ENCODE measurements at regions not wholly inside any gene's neighbourhood (a gene's known extent, or its start where the extent isn't known, plus 50 kb on each side); places are given as distances from the start of the nearest gene placed in this dataset.
"Not testable (repeated sequence)": the region's sequence is repeated elsewhere in the genome, so short reads cannot be mapped to it uniquely, and the experiment has no call there.

DNA sequence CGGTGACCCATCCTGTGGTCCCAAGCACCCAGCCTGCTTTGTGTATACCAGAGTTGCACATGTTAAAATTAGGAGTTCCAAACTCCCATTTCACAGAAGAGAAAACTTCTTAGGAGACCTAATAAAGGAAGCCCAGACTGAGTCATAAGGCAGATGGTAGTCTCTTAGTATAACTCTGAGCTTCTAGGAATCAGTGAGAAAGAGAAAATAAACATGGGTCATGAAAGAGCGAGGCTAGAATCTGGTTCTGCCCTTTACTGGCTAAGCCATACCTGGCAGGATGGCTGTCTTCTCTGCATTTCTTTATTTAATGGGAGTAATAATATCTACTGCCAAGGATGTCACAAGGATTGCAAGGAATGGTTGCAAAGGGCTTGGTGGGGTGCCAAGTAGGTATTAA lies 101.2 kb upstream of the TRIB2 start:
- DNase-seq = no peak

DNA sequence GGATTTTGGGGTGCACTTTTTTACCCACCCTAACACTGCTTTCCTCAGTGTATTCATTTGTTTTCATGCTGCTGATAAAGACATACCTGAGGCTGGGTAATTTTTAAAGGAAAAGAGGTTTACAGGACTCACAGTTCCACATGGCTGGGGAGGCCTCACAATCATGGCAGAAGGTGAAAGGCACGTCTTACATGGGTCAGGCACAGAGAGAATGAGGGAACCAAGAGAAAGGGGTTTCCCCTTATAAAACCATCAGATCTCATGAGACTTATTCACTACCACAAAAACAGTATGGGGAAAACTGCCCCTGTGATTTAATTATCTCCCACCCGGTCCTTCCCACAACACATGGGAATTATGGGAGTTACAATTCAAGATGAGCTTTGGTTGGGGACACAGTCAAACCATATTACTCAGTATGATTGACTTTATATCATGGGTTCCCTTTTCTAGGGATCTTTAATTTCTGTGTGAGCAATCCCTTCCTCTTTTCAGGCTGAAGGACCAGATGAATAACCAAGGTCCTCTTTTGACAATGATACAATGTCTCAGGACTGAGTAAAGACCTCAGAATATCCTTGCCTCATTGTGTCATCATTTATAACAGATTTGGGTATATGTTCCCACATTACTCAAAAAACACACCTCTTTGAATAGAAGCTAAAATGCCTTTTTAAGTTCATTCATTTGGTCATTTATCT lies 100.1 kb upstream of the TRIB2 start:
- DNase-seq = no peak

DNA sequence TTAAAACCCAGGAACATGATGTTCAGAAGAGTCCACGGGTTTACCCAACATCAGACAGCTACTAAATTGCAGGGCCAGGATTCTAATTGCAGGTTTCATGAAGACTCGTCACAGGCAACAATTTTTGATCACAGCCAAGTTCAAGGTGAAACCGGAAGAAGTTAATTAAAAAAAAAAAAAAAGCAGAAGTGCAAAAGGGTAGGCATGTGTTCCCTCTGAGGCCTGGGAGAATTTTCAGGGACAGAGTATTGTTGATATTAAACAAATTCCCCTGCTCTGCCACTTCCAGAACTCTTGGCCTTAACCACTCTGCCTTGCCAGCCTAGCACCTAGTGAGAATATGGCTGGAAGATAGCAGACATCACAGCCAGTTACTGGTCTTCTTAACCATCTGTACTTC lies 99.4 kb upstream of the TRIB2 start:
- DNase-seq = no peak

DNA sequence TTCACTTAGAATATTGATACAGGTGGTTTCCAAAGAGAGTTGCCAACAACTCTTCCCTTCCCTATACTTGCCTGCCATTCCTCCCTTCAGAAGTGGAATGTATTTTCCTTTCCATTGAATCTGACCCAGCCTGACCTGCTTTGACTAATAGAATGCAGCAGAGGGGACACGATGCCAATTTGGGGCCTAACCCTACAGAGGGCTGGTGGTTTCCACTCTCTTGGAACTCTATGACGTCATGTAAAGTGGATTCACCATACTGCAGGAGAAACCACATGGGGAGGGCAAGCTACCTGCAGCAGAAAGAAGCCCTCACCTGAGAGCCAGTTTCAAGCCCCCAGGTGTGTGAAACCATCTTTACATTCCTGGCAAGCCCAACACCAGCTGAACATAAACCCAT lies 98.9 kb upstream of the TRIB2 start:
- no peak for DNase-seq

DNA sequence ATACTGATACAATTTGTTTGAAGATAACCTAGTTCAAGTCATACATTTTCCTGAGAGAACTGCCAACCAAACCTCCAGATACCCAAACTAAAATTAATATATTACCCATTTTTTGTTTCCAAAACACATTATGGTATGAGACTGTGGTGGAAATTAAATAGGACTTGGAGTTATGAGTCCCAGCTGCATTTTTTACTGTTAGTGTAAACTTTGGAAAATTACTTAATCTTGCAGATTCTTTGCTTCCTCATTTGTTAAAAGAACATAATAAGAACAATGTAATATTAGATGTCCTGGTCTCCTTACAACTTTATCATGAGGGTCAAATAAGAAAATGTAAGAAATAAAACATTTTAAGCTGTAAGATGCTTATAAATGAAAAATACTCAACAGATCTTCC lies 98.2 kb upstream of the TRIB2 start:
- DNase-seq = no peak

DNA sequence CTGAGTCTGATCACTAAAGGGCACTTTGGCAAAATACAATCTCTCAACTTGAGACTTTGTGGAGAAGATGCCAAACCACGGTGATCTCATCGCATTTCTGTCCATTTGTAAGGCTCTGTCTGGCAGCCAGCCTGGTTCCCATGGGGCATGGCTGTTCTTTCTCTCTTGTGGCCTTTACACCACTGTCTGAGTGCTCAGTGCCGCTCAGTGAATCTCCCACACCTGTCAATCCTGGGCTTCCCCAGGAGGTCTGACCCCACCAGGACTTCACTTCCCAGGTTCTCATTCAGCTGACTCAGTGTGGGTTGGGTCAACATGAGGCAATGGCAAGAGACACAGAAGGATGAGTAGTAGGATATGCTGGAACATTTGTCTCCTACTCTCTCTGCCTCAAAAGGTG lies 96.8 kb upstream of the TRIB2 start:
- no peak for DNase-seq

DNA sequence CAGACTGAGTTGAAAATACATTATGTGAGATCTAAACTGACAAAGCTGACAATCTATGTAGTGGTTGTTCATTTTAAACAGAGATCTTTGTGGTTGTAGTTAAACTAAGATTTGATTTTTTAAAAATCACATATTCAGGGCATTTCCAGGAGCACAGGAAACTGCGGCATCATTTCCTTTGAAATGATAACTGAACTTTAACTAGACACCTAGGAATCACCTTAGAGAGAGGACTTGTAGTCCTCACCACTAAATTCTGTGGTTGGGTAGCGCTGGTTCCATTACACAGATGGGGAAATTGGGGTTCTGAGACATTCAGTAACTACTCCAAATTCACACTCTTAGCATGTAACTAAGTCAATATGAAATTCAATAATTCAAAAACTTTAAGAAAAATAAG lies 96.0 kb upstream of the TRIB2 start:
- no peak for DNase-seq

DNA sequence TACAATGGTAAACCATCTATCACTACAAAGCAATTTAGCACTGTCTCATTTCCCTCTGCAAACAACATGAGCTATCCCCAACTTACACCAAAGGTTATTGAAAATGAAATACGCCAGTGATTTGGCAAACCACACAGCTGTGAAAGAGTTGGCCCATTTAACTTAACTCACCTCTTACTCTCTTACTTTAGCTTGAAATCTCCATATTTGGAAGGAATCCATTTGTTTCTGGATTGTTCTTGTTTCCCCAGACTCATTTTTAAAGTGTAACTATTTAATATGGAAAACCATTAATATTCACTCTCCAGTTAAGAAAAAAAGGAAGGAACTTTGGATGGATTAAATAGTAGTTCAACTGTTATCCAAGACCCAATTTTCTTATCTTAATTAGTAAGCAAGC lies 93.7 kb upstream of the TRIB2 start:
- DNase-seq = no peak

DNA sequence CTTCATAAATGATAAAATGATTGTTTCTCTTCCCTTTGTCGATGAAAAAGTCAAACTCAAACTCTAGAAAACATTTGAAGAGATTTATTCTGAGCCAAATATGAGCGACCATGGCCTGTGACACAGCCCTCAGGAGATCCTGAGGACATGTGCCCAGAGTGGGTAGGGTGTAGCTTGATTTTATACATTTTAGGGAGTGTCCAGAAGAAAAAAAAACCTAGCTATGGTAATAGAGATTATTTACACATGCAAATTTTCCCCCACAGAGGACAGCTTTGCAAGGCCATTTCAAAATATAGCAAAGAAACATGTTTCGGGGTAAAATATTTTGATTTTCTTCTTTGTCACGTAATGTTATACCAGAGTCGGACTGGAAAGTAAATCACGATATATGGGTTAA lies 92.4 kb upstream of the TRIB2 start:
- no peak for DNase-seq

DNA sequence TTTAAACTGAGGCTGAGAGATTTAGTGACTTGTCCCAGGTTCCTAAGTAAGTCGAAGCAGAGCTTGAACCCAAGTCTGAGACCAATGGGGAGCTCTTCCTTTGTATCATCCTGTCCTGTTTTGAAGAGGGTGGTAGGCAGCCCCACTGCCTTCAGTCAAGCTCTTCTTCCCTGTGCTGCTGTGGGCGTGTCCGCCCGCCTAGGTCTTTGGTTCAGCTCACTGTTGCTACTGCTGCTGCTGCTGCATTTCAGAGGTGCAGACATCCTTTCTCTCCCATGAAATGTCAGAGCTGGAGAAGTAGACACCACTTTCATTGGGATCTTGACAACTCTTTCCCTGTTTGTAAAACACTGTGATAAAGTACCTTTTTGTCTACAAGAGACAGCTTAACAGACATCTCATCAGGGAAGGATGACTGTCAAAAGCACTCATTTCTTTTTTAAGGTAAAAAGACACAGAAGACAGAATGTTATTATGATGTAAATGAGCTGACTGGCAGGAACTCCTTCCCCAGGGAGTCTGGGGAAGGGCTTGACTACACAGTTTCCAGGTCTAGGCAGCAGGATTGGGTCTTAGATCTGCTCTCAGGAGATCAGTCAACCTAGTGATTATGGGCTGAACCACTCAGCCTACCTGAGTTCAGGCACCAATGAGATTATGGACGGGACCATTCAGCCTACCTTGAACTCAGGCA lies 91.7 kb upstream of the TRIB2 start:
- DNase-seq = no peak

DNA sequence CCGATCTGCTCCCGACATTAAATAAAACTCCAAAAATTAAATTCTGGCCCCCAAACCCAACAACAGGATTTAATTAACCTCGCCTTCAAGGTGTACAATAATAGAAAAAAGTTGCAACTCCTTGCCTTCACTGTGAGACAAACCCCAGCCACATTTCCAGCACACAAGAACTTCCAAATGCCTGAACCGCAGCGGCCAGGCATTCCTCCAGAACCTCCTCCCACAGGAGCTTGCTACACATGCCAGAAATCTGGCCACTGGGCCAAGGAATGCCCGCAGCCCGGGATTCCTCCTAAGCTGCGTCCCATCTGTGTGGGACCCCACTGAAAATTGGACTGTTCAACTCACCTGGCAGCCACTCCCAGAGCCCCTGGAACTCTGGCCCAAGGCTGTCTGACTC lies 88.2 kb upstream of the TRIB2 start:
- not testable (repeated sequence) for DNase-seq

DNA sequence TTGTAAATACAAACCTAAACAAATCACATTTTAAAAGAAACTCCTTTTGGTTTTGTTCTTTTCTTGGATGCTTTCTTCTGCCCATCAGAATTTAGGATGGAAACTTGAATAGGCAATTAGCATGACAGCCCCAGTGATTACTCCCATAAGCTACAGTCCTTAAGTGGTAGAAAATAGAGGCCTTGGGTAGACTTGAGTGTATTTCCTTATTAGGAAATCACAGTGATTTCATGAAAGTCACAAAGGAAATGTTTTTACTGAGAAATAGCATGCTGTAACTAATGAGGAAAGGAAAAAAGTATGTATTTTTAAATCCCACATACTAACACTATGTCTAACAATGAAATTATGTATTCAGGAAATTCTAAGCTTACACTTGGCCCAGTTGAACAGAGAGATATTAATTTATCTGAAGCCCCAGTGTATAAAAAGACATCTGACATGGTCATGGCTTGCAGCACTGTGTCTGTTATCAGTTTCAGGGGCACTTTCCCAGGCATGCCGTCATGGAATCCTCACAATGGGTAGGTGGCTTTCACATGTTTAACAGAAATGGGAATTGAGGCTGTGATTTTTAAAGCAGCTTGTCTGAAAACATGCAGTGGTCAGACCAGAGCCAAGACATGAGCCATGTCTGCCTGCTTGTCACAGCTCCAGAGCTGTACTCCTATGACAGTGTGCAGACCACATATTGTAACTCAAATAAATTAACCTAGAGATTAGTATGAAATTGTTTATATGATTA lies 79.7 kb upstream of the TRIB2 start:
- no peak for DNase-seq

DNA sequence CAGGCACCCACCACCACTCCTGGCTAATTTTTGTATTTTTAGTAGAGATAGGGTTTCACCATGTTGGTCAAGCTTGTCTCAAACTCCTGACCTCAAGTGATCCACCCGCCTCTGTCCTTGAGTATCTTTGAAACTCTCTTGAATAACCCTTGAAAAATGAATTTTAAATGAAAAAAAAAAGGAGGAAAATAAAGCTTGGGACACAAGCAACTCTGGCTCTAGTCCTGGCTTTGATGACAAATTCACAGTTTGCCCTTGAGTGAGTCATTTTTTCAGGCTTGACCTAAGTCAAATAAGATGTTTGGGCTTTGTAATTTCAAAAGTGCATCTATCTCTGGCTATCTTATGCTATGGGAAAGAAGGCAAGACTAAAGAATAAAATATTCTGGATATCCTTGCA lies 79.0 kb upstream of the TRIB2 start:
- no peak for DNase-seq

DNA sequence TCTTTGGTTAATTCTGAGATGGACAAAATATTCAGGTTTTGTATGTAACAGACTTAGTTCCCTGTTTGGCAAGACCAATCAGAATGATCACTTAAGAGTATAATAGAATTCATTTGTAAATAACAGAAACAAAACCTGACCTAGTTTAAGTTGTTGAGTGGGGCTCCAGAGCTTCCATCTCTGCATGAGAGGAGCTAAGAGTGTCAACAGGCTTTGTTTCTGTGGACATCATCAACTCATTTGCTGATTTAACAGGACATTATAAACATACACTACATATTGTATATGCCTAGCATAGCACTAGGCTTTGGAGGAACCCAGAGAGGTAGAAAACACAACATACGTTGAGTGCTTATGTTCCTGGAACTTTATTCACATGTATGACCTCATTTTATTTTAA lies 75.3 kb upstream of the TRIB2 start:
- no peak for DNase-seq

DNA sequence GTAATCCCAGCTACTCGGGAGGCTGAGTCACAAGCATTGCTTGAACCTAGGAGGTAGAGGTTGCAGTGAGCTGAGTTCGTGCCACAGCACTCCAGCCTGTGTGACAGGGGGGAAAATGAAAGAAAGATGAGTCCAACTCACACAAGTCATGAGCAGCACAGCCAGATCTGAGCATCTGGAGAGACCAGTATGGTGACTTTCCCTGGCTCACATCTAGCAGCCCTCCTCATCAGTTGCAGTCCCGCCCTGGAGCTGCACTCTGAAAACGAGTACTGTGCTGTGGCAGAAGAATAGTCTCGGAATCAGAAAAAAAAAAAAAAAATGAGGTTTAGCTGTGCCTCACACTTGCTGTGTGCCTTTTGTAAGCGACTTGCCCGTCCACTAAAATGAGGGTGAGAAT lies 74.4 kb upstream of the TRIB2 start:
- DNase-seq = no peak

DNA sequence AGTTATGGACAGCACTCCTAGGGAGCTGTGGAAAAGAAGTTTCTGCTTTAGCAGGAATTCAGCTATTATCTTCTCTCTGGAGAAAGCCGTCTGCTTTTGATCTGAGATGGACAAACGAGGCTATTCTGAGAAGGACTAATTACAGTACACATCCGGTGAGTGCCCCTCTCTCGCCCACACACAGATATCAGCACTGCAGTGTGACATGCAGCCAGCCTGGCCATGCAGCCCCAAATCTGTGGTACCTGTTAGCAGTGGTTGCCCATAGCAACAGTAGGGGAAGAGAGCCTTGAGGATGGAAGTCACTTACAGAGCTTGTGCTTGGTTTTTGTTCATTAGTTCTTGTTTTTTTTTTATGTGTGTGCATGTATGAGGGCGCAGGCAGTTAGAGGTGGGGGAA lies 73.9 kb upstream of the TRIB2 start:
- no peak for DNase-seq

DNA sequence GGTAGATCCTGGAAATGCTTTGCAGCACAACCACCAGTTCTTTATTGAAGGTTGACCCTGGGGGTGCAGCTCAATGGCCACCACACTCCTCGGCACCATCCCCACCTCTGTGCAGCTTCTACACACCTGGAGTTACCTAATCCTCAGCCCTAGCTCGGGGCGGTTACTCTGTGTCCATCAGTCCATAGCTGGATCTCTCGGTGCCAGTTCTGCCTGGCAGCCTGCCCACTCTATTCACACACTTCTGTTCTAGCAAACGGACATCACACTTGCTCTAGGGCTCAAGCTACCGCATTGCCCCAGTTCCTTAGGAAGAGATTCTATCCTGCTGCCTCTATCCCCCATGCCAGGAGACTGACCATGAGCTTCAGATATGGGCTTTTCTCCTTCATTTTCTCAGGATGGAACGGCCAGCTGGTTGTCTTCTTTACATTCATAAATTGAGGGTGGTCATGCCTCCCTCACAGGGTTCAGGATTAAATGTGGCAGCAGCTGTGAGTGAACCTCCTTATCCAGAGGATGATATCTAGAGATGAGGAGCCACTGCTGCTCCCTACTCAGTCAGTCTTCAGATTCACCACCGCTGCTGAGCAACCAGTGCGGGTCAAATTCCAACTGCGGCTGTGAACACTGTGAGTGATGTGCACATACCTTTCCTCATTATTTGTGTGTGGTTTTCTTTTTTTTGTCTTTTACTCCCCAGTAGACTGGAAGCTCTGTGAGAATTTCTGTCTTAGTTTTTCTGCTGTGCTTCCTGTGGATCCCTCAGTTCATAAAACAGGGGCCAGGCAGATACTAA lies 66.9 kb upstream of the TRIB2 start:
- DNase-seq = no peak

DNA sequence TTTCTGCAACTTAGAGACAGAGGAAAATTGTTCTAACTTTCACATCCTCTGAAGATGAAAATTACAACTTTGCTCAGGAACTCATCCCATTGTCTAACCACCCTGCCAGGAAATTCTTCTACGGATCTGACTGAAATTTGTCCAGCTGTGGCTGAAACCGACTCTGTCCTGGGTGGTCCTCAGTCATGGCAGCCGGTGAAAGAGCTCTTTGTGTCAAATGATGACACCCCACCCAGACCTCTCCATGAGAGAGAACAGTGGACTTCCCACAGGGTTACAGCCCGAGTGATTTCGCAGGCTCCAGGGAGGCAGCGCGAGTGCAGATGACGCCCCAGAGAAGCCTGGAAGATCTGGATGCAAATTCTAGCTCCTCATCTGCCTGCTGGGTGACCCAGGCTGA lies 65.1 kb upstream of the TRIB2 start:
- DNase-seq = no peak

DNA sequence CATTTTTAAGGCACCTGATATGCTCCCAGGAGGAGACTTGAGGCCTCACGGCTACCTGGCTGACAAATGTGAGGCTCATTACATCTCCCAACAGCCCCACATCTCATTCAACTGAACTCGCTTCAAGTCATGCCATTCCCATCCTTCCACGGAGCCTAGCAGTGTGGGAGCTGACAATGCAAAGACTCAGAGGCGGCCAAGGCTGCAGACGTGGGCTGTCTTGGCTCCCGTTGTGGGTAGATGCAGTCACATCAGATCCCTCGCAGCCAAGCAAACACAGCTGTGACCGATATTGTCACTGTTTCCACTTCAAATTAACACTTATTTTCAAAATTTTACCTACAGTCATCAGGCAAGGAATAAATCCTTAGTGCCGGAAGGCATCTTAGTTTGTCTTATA lies 64.0 kb upstream of the TRIB2 start:
- DNase-seq = no peak

DNA sequence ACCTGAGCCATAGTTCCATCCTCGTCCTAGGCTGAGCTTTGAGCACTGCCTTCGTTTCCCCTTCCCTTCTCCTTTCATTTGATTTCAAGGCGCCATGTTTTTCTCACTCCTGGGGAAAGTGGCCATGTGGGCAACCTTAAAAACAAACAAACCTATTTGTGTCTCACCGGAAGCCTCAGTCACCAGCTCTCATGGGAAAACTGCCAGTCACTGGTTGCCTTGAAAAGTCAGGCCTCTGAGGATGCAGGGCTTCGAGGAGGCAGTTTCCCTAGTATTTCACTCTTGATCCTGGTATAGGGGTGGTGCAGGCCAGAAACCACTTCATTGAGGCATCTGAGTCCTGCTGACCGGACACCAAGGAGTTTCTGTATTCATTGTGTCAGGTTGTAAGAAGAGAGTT lies 59.2 kb upstream of the TRIB2 start:
- DNase-seq = no peak

DNA sequence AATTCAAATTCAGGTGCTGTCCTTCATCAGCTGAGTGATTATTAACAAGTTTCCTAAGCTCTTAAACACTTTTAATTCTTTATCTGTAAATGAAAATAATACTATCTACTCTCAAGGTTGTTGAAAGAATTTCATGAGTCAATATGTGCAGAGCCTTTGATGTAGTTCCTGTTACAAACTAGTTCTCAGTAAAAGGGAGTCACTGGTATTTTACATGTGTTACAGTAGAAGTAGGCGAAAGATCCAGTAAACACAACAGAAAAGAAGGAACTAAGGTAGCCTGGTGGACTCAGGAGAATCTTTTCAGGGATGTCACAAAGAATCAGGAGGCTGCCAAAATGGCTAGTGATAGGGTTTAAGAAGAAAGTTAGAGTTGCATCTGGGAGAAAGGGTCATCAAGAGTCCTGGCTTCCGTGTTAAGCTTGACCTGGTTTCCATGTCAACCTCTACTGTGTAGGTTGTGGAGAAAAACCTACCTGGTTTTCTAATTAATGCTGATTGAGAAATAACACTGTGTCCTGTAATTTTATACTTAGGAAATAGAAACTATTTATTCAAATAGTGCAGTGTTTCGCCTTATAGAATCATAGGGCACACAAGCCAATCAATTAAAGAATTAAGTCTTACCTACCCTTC lies 58.3 kb upstream of the TRIB2 start:
- no peak for DNase-seq

DNA sequence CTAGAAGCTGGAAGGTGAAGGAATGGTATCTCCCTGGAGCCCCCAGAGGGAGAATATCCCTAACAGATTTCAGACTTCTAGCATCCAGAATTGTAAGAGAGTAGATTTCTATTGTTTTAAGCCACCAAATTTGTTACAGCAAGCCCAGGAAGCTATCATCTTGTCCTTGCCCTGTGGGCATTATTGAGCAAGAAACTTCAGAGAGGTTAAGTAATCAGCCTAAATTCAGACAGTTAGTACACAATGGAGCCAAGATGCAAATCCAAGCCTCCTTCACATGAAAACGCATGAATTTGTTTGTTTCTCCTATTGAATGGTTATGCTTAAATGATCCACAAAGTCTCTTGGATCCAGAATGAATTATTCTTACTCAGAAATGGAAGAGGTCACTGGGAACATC lies 55.2 kb upstream of the TRIB2 start:
- DNase-seq = no peak
